Renal cortex interstitium (tissue), 11 donors: ENCODE measurements at regions not wholly inside any gene's neighbourhood (a gene's known extent, or its start where the extent isn't known, plus 50 kb on each side); places are given as distances from the start of the nearest gene placed in this dataset.

Experiments used
- DNase-seq, 11 donors: peaks; one replicate each; pipeline ENCODE4 v3.0.0-alpha.2; 2013; ENCODE audit warnings: low read depth in 9 of 11, low spot score in 4 of 11; ENCODE audit errors: extremely low read depth in 1 of 11

DNA sequence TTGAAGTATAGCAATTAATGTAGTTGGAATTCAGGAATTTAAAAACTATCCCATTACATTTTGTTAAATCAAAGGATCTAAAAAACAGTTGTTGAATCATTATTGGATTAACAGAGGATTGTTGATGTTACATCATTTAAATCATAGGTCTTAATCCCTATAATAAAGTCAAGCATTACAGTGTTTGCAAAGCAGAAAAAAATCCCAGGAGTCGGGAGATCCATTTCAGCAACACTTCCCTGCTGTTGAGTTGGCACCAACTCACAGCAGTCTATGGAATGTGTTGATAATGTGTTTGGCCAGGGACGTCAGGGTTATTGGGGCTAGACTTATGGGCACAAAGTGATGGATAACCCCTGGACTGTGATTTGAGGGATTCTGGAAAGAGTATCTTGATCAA lies 99.1 kb upstream of the TMTC1 start:
- DNase-seq, result peak in 1 of 11 donors; percentile 4

DNA sequence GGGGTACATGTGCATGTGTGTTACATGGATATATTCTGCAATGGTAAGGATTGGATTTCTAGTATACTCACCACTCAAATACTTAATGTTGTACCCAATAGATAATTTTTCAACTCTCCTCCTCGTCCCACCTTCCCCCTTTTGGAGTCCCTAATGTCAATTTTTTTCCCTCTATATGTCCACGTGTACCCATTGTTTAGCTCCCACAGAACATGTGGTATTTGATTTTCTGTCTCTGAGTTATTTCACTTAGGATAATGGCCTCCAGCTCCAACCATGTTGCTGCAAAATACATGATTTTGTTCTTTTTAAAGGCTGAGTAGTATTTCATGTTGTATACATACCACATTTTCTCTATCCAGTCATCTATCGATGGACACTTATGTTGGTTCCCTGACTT lies 97.2 kb upstream of the TMTC1 start:
- DNase-seq, result no peak

GRCh38 chr12:29879606-29880308 lies 96.0 kb upstream of the TMTC1 start:
- DNase-seq, result no peak

DNA sequence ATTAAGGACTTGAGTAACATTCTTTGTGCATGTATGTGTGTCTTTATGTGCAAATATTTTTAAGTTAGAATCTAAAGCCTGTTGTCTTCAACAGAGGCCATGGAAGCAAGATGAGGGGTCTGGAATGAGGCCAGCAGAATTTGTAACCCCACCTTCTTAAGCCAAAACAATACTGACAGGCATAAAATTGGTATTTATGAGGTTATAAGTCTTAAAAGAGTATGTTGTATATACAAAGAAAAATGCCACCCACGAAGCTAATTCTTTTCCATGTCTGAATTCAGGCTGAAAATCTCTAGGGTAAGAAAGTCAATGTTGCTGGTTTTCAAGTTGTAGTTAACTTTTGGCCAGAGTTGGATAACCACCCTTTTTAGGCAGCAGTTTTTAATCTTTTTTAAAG lies 86.2 kb upstream of the TMTC1 start:
- DNase-seq, result peak in 7 of 11 donors; percentile 9 to 51 (median 26)

DNA sequence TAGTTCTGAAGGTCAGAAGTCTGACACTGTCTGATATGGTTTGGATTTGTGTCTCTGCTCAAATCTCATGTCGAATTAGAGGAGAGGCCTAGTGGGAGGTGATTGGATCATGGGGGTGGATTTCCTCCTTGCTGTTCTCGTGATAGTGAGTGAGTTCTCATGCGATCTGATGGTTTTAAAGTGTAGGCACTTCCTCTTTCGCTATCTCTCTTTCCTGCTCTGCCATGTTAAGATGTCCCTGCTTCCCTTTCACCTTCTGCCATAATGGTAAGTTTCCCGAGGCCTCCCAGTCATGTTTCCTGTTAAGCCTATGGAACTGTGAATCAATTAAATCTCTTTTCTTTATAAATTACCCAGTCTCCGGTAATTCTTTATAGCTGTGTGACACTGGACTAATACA lies 84.1 kb upstream of the TMTC1 start:
- no peak for DNase-seq

DNA sequence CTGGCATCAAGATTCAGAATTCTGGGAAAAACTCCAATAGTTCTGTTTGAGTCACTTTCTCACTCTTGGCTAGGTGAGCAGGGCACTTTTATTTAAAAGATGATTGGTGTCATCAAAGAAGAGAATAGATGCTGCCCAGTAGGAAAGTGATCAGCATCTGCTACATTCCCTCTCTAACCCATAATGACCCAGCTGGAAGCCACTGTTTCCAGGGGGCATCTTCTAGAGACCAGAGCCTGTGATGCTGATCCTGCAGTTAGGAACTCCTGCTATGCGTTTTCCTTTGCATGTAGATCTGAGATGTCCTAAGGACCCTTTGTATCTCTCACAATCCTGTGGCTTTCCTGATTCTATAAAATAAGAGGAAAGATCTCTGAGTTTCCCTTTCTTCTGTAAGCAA lies 79.9 kb upstream of the TMTC1 start:
- DNase-seq, result no peak

DNA sequence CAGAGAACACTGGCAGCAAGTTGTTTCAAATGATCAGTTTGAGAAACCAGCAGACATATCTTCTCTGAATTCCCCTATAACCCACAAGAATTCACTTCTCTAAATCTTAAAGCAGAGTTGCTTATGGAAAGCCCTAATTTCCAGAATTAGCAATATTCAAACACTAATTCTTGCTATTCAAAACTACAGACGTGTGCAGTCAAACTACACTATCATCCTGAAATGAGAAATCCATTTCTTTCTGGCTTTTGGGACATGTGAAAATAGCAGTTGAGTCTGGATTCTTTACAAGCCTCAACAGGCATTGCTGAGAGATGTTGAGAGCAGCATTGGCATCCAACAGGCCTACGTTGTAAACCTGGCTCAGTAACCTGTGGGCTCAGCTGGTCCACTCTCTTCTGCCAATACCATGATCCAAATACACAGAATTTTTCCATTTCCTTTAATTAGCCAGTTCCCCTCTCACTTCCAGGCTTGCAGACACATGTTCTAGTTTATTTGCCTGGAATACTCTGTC lies 74.6 kb upstream of the TMTC1 start:
- no peak for DNase-seq

- no peak for DNase-seq
These were observed 63.5 kb upstream of the TMTC1 start for GRCh38 chr12:29847246-29847645.

- DNase-seq, result no peak
These were observed 60.9 kb upstream of the TMTC1 start for GRCh38 chr12:29844667-29845066.

- DNase-seq, result no peak
These were observed 59.3 kb upstream of the TMTC1 start for GRCh38 chr12:29843036-29843435.

- DNase-seq, result no peak
These were observed 55.0 kb upstream of the TMTC1 start for GRCh38 chr12:29838768-29839167.
